ENCODE measurements at regions not wholly inside any gene's neighbourhood (a gene's known extent, or its start where the extent isn't known, plus 50 kb on each side); places are given as distances from the start of the nearest gene placed in this dataset.

DNA sequence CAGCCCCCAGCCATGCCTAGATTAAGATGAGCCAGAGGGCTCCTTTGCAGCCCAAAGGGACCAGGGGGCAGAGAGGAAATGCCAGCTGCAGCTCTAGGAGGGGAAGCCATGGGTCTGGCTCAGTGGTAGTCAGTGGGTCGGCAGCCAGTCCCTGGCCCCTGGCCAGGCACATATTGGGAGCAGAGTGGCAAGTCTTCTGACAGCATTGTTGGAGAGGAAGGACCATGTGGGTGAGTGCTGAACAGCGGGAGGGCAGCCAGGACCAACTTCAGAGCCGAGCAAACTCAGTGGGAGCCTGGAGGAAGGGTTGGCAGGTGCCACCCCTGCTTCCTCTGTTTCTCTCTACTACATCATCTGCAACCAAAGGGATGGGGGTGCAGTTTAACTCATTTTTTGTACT lies 140.5 kb upstream of the PELI1 start:
- Histone ChIP-seq H3K36me3 (replicated peaks; ENCODE audit: insufficient read depth, low read depth) (no peaks in the 10 kb centered on the region), H3K4me2 (no peak overlapping the region), H3K4me1 (ENCODE audit: insufficient read depth) (peaks cover 10% of the 10 kb centered on the region), H2AFZ (no peak overlapping the region), H3K79me2 (no peaks in the 10 kb centered on the region), H3K4me3 (no peak overlapping the region), H3K27me3 (no peaks in the 10 kb centered on the region), H4K20me1 (ENCODE audit: insufficient read depth, poor library complexity, severe bottlenecking) (no peaks in the 10 kb centered on the region), H3K9me2 (replicated peaks; ENCODE audit: insufficient read depth) (no peaks in the 10 kb centered on the region), H3K9me3 (ENCODE audit: low read depth) (no peaks in the 10 kb centered on the region), H3K27ac (no peak overlapping the region)
- no peak for DNase-seq (ENCODE audit: low spot score)
- TF ChIP-seq, protein P1, sequence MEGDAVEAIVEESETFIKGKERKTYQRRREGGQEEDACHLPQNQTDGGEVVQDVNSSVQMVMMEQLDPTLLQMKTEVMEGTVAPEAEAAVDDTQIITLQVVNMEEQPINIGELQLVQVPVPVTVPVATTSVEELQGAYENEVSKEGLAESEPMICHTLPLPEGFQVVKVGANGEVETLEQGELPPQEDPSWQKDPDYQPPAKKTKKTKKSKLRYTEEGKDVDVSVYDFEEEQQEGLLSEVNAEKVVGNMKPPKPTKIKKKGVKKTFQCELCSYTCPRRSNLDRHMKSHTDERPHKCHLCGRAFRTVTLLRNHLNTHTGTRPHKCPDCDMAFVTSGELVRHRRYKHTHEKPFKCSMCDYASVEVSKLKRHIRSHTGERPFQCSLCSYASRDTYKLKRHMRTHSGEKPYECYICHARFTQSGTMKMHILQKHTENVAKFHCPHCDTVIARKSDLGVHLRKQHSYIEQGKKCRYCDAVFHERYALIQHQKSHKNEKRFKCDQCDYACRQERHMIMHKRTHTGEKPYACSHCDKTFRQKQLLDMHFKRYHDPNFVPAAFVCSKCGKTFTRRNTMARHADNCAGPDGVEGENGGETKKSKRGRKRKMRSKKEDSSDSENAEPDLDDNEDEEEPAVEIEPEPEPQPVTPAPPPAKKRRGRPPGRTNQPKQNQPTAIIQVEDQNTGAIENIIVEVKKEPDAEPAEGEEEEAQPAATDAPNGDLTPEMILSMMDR (IDR thresholded peaks at IDR 0.05; ENCODE audit: poor library complexity): no peak
- no peak for TF ChIP-seq EZH2 (IDR thresholded peaks at IDR 0.05; ENCODE audit: borderline replicate concordance)
- no peak for TF ChIP-seq EZH2phosphoT487 (IDR thresholded peaks at IDR 0.05; ENCODE audit: low read depth, severe bottlenecking, unreplicated experiment)
- WGBS (ENCODE audit: low lambda C conversion rate, missing lambda C conversion rate): 92% methylated on average over 3 of the region's 3 CpGs

DNA sequence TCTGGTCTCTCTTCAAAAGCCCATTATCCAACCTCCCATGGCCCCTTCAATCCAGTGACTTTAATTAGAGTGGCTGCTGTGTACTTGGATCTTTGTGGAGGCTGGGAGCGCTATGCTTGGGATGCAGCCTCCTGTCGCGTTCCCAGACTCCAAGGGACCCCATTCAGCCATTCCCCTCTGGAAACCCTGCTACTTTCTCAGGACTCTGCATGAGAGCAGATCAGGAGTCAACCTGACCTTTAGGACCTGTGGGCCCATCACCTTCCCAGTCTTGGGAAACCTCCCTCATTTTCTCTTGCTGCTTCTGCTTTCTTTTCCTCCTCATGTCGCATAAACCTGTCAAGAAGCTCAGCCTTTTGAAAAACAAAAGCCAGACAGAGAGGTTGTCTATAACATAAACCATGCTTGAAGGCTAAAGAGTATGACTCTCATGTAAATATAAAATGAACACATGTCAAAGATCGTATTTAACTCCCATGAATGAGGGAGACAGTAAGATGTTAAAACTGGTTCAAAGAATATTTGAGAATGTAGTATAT lies 143.1 kb upstream of the PELI1 start:
- H3K27me3 ChIP-seq: no peaks in the 10 kb centered on the region
- H3K4me1 ChIP-seq (ENCODE audit: insufficient read depth): peaks cover 10% of the 10 kb centered on the region
- TF ChIP-seq EZH2phosphoT487 (IDR thresholded peaks at IDR 0.05; ENCODE audit: low read depth, severe bottlenecking, unreplicated experiment) (no peak), EZH2 (IDR thresholded peaks at IDR 0.05; ENCODE audit: borderline replicate concordance) (no peak)
- TF ChIP-seq, protein P1 (IDR thresholded peaks at IDR 0.05; ENCODE audit: poor library complexity): no peak
- H3K4me2 ChIP-seq: no peak overlapping the region
- H4K20me1 ChIP-seq (ENCODE audit: insufficient read depth, poor library complexity, severe bottlenecking): no peaks in the 10 kb centered on the region
- 78% methylated on average over 5 of the region's 5 CpGs for WGBS (ENCODE audit: low lambda C conversion rate, missing lambda C conversion rate)
- H3K9me3 ChIP-seq (ENCODE audit: low read depth): no peaks in the 10 kb centered on the region
- no peaks in the 10 kb centered on the region for H3K36me3 ChIP-seq (replicated peaks; ENCODE audit: insufficient read depth, low read depth)
- no peak for DNase-seq (ENCODE audit: low spot score)
- H2AFZ ChIP-seq: no peak overlapping the region
- no peaks in the 10 kb centered on the region for H3K79me2 ChIP-seq
- no peak overlapping the region for H3K4me3 ChIP-seq
- no peaks in the 10 kb centered on the region for H3K9me2 ChIP-seq (replicated peaks; ENCODE audit: insufficient read depth)
- no peak overlapping the region for H3K27ac ChIP-seq

DNA sequence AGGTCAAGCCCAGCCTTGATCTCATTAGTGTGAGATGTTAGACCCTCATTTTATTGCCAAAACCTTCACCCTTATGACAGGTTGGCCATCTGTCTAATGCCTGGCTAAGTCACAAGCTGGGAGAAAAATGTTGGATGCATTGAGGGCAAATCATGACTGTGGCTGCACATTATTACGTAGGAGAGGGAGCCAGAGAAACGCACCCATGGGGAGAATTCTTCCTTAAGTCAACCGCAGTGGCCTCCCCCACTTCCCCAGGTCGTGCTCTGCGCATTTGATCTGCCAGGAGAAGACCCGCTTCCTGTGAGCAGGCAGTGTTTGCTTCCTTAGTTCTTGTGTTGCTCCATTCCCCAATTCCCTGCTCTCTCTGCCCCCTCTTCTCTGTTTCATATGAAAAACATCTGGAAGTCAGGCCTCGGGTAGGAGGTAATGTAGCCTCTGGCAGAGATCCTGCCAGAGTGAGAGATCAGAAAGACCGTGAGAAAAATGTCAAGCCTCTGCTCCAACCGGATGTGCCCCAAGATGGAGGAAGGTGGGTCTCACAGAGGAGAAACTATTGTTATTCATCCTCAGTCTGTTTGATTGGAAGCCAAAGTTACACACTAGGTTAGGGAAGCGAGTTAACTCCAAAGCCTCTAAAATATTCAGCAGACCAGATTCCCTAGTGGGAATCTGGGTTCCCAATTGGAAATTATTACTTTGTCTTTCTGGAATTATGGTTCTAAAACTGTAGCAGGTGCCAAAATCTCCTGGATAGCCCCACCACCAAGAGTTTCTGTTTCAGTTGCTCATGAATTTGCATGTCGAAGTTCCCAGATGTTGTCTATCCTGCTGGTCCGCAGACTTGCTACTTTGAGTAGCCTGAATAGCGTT lies 144.3 kb upstream of the PELI1 start:
- H2AFZ ChIP-seq: no peak overlapping the region
- no peaks in the 10 kb centered on the region for H3K36me3 ChIP-seq (replicated peaks; ENCODE audit: insufficient read depth, low read depth)
- DNase-seq (ENCODE audit: low spot score): no peak
- 73% methylated on average over 13 of the region's 13 CpGs for WGBS (ENCODE audit: low lambda C conversion rate, missing lambda C conversion rate)
- no peaks in the 10 kb centered on the region for H3K9me3 ChIP-seq (ENCODE audit: low read depth)
- no peak overlapping the region for H3K27ac ChIP-seq
- no peak overlapping the region for H3K4me3 ChIP-seq
- H3K4me2 ChIP-seq: no peak overlapping the region
- H4K20me1 ChIP-seq (ENCODE audit: insufficient read depth, poor library complexity, severe bottlenecking): no peaks in the 10 kb centered on the region
- peaks cover 10% of the 10 kb centered on the region for H3K4me1 ChIP-seq (ENCODE audit: insufficient read depth)
- TF ChIP-seq, protein P1 (IDR thresholded peaks at IDR 0.05; ENCODE audit: poor library complexity): no peak
- no peak for TF ChIP-seq EZH2 (IDR thresholded peaks at IDR 0.05; ENCODE audit: borderline replicate concordance)
- TF ChIP-seq EZH2phosphoT487 (IDR thresholded peaks at IDR 0.05; ENCODE audit: low read depth, severe bottlenecking, unreplicated experiment): no peak
- no peaks in the 10 kb centered on the region for H3K27me3 ChIP-seq
- no peaks in the 10 kb centered on the region for H3K9me2 ChIP-seq (replicated peaks; ENCODE audit: insufficient read depth)
- no peaks in the 10 kb centered on the region for H3K79me2 ChIP-seq
